ENCODE measurements at regions not wholly inside any gene's neighbourhood (a gene's known extent, or its start where the extent isn't known, plus 50 kb on each side); places are given as distances from the start of the nearest gene placed in this dataset.
A peak's percentile ranks its signal among the peaks of the same experiment; 100 is the strongest.

GRCh38 chr14:23694949-23695663 is 58.9 kb downstream of the DHRS2 start:
- 0 out of 2 replicates have a peak, but pooled peaks cover 4% of the 10 kb centered on the region for H3K79me2 ChIP-seq (ENCODE audit: low read depth)
- H3K9me2 ChIP-seq (ENCODE audit: insufficient read depth), result no peaks in the 10 kb centered on the region
- H3K9me3 ChIP-seq (ENCODE audit: insufficient read depth, low read depth), result peaks cover 9% of the 10 kb centered on the region; the same call in 1 of the 2 replicates
- peak in 1 of 2 experiments; percentile 5 for DNase-seq
- H3F3A ChIP-seq (ENCODE audit: insufficient read depth, low read depth), result peaks cover 31% of the 10 kb centered on the region
- POLR2A ChIA-PET (ENCODE audit: unreplicated experiment), result interaction anchor here (0.7 to 1.1 kb wide), 3 partner anchors 17 to 54 kb away, joined by 3 to 8 read pairs (median 3); no protein-coding TSS in a partner anchor
- H3K4me1 ChIP-seq (replicated peaks; ENCODE audit: insufficient read depth), result peaks cover 53% of the 10 kb centered on the region
- CTCF ChIA-PET, result interaction anchor here (0.7 kb wide), 1 partner anchor 29 kb away, joined by 19 read pairs; no protein-coding TSS in a partner anchor
- intact Hi-C loops (cut with micrococcal nuclease; ENCODE audit: unreplicated experiment), result loop anchor here (1.0 to 2.0 kb wide), 2 partner anchors 31 to 62 kb away; no protein-coding TSS in a partner anchor
- H2AFZ ChIP-seq, result no peak overlapping the region
- peak overlapping the region; percentile 98 for H3K27ac ChIP-seq
- peak overlapping the region; percentile 83 for H3K4me2 ChIP-seq
- H3K4me3 ChIP-seq, result peak overlapping the region; percentile 31; the same call in 1 of the 2 replicates
- TF ChIP-seq, protein P1, sequence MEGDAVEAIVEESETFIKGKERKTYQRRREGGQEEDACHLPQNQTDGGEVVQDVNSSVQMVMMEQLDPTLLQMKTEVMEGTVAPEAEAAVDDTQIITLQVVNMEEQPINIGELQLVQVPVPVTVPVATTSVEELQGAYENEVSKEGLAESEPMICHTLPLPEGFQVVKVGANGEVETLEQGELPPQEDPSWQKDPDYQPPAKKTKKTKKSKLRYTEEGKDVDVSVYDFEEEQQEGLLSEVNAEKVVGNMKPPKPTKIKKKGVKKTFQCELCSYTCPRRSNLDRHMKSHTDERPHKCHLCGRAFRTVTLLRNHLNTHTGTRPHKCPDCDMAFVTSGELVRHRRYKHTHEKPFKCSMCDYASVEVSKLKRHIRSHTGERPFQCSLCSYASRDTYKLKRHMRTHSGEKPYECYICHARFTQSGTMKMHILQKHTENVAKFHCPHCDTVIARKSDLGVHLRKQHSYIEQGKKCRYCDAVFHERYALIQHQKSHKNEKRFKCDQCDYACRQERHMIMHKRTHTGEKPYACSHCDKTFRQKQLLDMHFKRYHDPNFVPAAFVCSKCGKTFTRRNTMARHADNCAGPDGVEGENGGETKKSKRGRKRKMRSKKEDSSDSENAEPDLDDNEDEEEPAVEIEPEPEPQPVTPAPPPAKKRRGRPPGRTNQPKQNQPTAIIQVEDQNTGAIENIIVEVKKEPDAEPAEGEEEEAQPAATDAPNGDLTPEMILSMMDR (conservative IDR thresholded peaks at IDR 0.05), result no peak
- TF ChIP-seq EZH2 (IDR thresholded peaks at IDR 0.05; ENCODE audit: low read depth), result no peak
- BruUV-seq (replicated peaks), result TSS peak; percentile 85
- H3K36me3 ChIP-seq (ENCODE audit: low read depth), result no peaks in the 10 kb centered on the region; the same call in 1 of the 2 replicates
- H4K20me1 ChIP-seq (ENCODE audit: insufficient read depth), result no peaks in the 10 kb centered on the region
- H3K27me3 ChIP-seq (ENCODE audit: insufficient read depth, low read depth), result no peaks in the 10 kb centered on the region

DNA sequence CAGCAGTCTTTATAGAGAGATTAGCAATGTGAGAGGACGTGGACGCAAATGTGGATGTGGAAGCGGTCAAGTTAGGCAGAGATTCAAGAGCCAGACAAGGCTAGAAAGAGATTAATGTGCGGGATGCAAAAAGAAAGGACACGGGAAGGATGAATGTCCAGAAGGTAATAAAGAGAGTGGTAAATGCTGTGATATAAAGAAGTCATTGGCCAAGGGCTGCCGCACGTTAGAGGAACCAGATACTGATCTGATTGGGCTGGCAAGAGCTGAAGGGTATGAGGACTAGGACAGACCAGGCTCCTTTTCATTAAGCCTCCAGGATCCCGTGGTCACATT is 59.5 kb downstream of the DHRS2 start:
- Histone ChIP-seq H4K20me1 (ENCODE audit: insufficient read depth) (no peaks in the 10 kb centered on the region), H3K4me2 (peak overlapping the region; percentile 83), H3K27ac (peak overlapping the region; percentile 98), H3K9me2 (ENCODE audit: insufficient read depth) (no peaks in the 10 kb centered on the region), H3K4me3 (peak overlapping the region; percentile 31; the same call in 1 of the 2 replicates), H3K4me1 (replicated peaks; ENCODE audit: insufficient read depth) (peaks cover 53% of the 10 kb centered on the region), H3K9me3 (ENCODE audit: insufficient read depth, low read depth) (peaks cover 5% of the 10 kb centered on the region; the same call in 1 of the 2 replicates), H3K27me3 (ENCODE audit: insufficient read depth, low read depth) (no peaks in the 10 kb centered on the region), H3K79me2 (ENCODE audit: low read depth) (0 out of 2 replicates have a peak, but pooled peaks cover 4% of the 10 kb centered on the region), H2AFZ (no peak overlapping the region), H3K36me3 (ENCODE audit: low read depth) (no peaks in the 10 kb centered on the region; the same call in 1 of the 2 replicates), H3F3A (ENCODE audit: insufficient read depth, low read depth) (peaks cover 31% of the 10 kb centered on the region)
- BruUV-seq (replicated peaks), result no TSS peak
- ChIA-PET POLR2A (ENCODE audit: unreplicated experiment) (interaction anchor here (1.1 kb wide), 1 partner anchor 28 kb away, joined by 3 read pairs; no protein-coding TSS in a partner anchor), CTCF (no interaction called here)
- no peak for DNase-seq
- TF ChIP-seq, protein P1 (conservative IDR thresholded peaks at IDR 0.05), result no peak
- no peak for TF ChIP-seq EZH2 (IDR thresholded peaks at IDR 0.05; ENCODE audit: low read depth)
- intact Hi-C loops (cut with micrococcal nuclease; ENCODE audit: unreplicated experiment), result loop anchor here (2.0 kb wide), 1 partner anchor 63 kb away; no protein-coding TSS in a partner anchor

DNA sequence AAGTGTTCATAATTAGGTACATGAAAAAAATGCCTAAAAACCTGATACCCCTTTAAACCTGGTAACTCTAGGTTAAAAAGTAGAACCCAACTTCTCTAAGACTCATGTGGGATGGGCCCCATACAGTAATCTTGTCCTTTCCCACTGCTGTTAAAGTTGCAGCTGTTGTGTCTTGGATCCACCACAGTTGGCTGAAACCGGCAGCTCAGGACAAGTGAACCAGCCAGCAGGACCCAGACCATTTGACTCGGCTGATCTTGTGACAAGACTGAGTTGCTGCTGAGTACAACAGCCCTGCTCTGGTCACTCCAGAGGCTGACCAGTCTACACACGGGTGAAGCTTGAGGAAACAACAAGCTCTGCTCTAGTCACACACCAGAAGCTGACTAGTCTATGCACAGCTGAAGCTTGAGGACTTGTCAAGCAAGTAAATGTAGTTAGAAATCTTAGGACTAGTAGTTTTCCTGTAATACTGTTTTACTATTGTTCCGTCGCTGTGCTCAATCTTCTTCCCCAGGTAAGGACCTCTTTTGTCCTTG is 60.6 kb downstream of the DHRS2 start:
- no peaks in the 10 kb centered on the region for H3K9me3 ChIP-seq (ENCODE audit: insufficient read depth, low read depth)

More for the DNA sequence above, 60.6 kb downstream of the DHRS2 start:
- Histone ChIP-seq H2AFZ (no peak overlapping the region), H3K4me1 (replicated peaks; ENCODE audit: insufficient read depth) (peaks cover 52% of the 10 kb centered on the region), H3K4me3 (no peak overlapping the region), H3K4me2 (peak overlapping the region; percentile 19; the same call in 1 of the 2 replicates), H3K9me2 (ENCODE audit: insufficient read depth) (no peaks in the 10 kb centered on the region), H3K36me3 (ENCODE audit: low read depth) (no peaks in the 10 kb centered on the region), H4K20me1 (ENCODE audit: insufficient read depth) (no peaks in the 10 kb centered on the region), H3K27ac (peak overlapping the region; percentile 98), H3K27me3 (ENCODE audit: insufficient read depth, low read depth) (no peaks in the 10 kb centered on the region), H3F3A (ENCODE audit: insufficient read depth, low read depth) (peaks cover 31% of the 10 kb centered on the region), H3K79me2 (ENCODE audit: low read depth) (0 out of 2 replicates have a peak, but pooled peaks cover 4% of the 10 kb centered on the region)
- TF ChIP-seq, protein P1 (conservative IDR thresholded peaks at IDR 0.05), result no peak
- TF ChIP-seq EZH2 (IDR thresholded peaks at IDR 0.05; ENCODE audit: low read depth), result no peak
- no TSS peak for BruUV-seq (replicated peaks)
- ChIA-PET CTCF (no interaction called here), POLR2A (ENCODE audit: unreplicated experiment) (no interaction called here)
- no peak for DNase-seq
- intact Hi-C loops (cut with micrococcal nuclease; ENCODE audit: unreplicated experiment), result no loop called here

All from PC-9 (cell line).